Cardiac muscle cell (in vitro differentiated cells and primary cell): ENCODE measurements at regions not wholly inside any gene's neighbourhood (a gene's known extent, or its start where the extent isn't known, plus 50 kb on each side); places are given as distances from the start of the nearest gene placed in this dataset.

ENCODE experiments used
- DNase-seq, 2 donors: peaks; one replicate each; pipeline versions ENCODE4 v3.0.0 to v3.0.0-alpha.2; 2010 to 2017; ENCODE audit warnings: low read depth in 1 of 2, low spot score in 1 of 2
- H3K27ac ChIP-seq: fragments of 200-600 bp; sonication (generic); 2 replicates; pipeline ENCODE4 v1.5.1; 2016
- H3K27me3 ChIP-seq: fragments of 200-600 bp; sonication (generic); 2 replicates; pipeline ENCODE4 v1.6.0; 2016; ENCODE audit warnings: control low read depth
- H3K36me3 ChIP-seq: fragments of 200-600 bp; sonication (generic); 2 replicates; pipeline ENCODE4 v1.5.1; 2016; ENCODE audit warnings: control low read depth
- H3K4me1 ChIP-seq: fragments of 200-600 bp; sonication (generic); 2 replicates; pipeline ENCODE4 v1.8.1; 2017; ENCODE audit warnings: low read depth, mild to moderate bottlenecking, mixed run types
- H3K4me3 ChIP-seq: fragments of 200-600 bp; sonication (generic); 2 replicates; pipeline ENCODE4 v1.5.1; 2016; ENCODE audit warnings: mild to moderate bottlenecking
- H3K9me3 ChIP-seq: fragments of 200-600 bp; sonication (generic); 2 replicates; pipeline ENCODE4 v1.5.1; 2017; ENCODE audit warnings: low read depth, mild to moderate bottlenecking, control low read depth
- CTCF ChIP-seq: IDR thresholded peaks from 2 replicates; pipeline ENCODE4 v1.5.1; 2012; ENCODE audit warnings: low read depth, mild to moderate bottlenecking, low read length

- no peak overlapping the region for H3K27ac ChIP-seq
- H3K4me1 ChIP-seq, result no peaks in the 10 kb centered on the region
- no peak for DNase-seq
- TF ChIP-seq CTCF, result no peak
- H3K27me3 ChIP-seq, result no peaks in the 10 kb centered on the region
- no peaks in the 10 kb centered on the region for H3K9me3 ChIP-seq
- H3K36me3 ChIP-seq, result no peaks in the 10 kb centered on the region
- no peak overlapping the region for H3K4me3 ChIP-seq
Measured at GRCh38 chr1:36663772-36664430, 181.2 kb upstream of the CSF3R start.

- H3K9me3 ChIP-seq, result no peaks in the 10 kb centered on the region
- H3K27ac ChIP-seq, result no peak overlapping the region
- H3K27me3 ChIP-seq, result no peaks in the 10 kb centered on the region
- H3K4me1 ChIP-seq, result no peaks in the 10 kb centered on the region
- no peak overlapping the region for H3K4me3 ChIP-seq
- no peak for TF ChIP-seq CTCF
- no peaks in the 10 kb centered on the region for H3K36me3 ChIP-seq
- DNase-seq, result no peak
Measured at GRCh38 chr1:36658838-36659237, 176.1 kb upstream of the CSF3R start.

- Histone ChIP-seq H3K4me3 (no peak overlapping the region), H3K27ac (no peak overlapping the region), H3K27me3 (no peaks in the 10 kb centered on the region), H3K4me1 (no peaks in the 10 kb centered on the region), H3K36me3 (no peaks in the 10 kb centered on the region), H3K9me3 (no peaks in the 10 kb centered on the region)
- no peak for TF ChIP-seq CTCF
- DNase-seq, result no peak
Measured at GRCh38 chr1:36657826-36658225, 175.1 kb upstream of the CSF3R start.

GRCh38 chr1:36656838-36657237 lies 174.1 kb upstream of the CSF3R start:
- Histone ChIP-seq H3K27ac (no peak overlapping the region), H3K27me3 (no peaks in the 10 kb centered on the region), H3K4me3 (no peak overlapping the region), H3K4me1 (no peaks in the 10 kb centered on the region), H3K36me3 (no peaks in the 10 kb centered on the region), H3K9me3 (no peaks in the 10 kb centered on the region)
- DNase-seq, result no peak
- TF ChIP-seq CTCF, result no peak

GRCh38 chr1:36656271-36656670 lies 173.6 kb upstream of the CSF3R start:
- no peak overlapping the region for H3K4me3 ChIP-seq
- H3K36me3 ChIP-seq, result no peaks in the 10 kb centered on the region
- H3K27ac ChIP-seq, result no peak overlapping the region
- H3K9me3 ChIP-seq, result no peaks in the 10 kb centered on the region
- no peak for TF ChIP-seq CTCF
- DNase-seq, result no peak
- no peaks in the 10 kb centered on the region for H3K4me1 ChIP-seq
- H3K27me3 ChIP-seq, result no peaks in the 10 kb centered on the region
